Cerebellar cortex (tissue), 1 donor: ENCODE measurements at regions not wholly inside any gene's neighbourhood (a gene's known extent, or its start where the extent isn't known, plus 50 kb on each side); places are given as distances from the start of the nearest gene placed in this dataset.
A peak's percentile ranks its signal among the peaks of the same experiment; 100 is the strongest.

ENCODE experiments used
- DNase-seq: peaks from one replicate; pipeline ENCODE4 v3.0.0-alpha.2; 2015; ENCODE audit warnings: low spot score

DNA sequence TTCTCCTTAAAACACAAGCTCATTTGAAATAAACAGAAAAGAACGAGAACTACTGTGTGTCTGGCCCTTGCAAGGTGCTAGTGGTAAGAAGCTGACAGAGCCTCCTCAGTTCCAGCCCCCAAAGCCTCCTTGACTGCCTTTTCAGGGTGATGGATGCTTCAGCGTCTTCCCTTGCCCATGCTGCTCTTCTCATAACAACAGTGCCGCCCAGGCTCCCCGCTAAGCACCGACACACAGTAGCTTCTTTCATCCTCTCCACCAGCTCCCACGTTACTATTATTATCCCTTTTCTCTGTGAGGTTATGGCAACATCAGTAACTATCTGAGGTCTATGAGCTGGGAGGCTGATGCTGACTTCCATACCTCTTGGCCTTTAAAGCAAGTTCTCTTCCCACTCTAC lies 418.6 kb downstream of the TSN start:
- DNase-seq = no peak

- DNase-seq = no peak
Measured at GRCh38 chr2:122179492-122180165, 424.2 kb downstream of the TSN start.

GRCh38 chr2:122180972-122181371 lies 425.5 kb downstream of the TSN start:
- DNase-seq = no peak

DNA sequence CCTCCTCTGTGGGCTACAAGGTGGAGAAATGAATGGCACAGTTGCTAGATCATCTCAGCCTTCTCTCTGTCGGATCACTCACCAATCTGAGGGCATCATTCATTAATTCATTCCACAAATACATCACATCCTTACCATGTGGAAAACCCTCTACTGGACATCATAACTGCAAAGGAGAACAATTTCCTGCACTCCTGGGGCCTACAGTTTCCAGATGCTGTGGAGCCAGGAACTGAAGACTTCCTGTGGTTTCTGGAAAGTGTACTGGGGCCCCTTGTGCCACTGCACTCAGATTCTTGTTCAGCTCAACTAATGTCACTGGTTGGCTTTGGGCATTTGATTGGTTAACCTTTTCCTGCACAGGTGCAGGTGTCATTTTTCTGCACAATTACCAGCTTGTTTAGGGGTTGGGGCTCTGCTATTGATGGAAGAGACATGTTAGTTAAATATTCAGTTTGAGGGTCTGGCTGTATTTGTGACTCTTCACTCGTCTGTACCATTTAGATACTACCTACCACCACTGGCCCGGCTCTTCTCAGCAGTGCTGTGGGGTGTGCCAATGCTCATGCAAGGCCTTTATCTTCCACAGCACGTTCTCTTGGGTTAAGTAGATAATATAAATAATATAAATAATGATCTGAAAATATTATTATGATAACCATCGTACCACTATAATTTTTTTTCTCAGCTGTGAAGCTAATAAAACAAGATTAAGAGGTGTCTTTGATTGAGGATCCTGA lies 427.3 kb downstream of the TSN start:
- no peak for DNase-seq

DNA sequence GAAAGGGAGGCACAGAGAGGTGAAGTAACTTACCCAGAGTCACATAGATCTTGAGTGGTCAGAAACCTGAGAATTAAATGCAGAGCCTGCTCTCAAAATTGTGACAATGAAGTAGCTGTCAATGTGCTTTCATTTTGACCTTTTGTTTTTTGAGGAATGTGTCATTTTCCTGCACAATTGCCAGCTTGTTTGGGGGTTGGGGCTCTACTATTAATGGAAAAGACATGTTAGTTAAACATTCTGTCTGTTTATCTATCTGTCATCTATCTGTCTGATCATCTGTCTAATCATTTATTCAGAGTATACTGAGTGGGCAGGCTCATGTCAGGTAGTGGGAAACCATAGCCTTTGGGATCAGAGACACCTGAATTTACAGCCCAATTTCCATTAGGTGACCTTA lies 428.4 kb downstream of the TSN start:
- no peak for DNase-seq

GRCh38 chr2:122186761-122187222 lies 431.3 kb downstream of the TSN start:
- no peak for DNase-seq

- peak; percentile 14 for DNase-seq
Measured at GRCh38 chr2:122191331-122191730, 435.9 kb downstream of the TSN start.

DNA sequence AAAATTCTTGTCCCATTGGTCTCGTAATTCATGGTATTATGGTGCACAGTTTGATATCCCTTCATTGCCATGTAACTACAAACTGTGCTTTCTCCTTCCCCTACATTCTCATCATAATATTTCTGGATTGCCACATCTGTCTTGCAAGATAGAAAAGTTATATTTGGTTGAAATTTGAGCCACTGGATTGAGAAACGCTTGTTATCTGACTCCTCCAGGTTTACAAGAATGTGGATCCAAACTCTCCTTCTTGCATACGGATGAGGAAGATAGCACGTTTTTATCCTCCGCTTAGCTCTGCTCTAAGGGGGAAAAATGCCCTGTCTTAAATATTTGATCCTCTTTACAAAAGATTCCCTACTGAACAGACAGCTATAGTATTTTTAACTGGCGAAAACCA lies 438.2 kb downstream of the TSN start:
- no peak for DNase-seq

DNA sequence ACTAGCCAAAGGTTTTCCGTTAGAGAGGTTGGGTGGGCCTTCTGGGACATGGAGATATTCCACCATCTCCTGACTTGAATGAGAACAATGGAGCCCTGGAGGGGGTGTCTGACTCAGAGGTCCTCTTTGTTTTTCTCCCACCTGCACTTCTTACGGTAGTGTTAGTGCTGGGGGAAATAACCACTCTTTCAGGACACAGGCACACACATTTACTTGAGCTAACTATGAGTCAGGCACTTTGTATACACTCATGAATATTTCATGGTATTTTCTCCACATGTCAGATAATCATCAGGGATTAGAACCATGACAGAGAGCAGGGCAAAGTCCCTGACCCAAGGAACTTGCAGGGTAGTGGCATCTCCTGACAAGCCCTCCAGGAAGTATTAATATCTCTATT lies 439.1 kb downstream of the TSN start:
- DNase-seq = no peak

GRCh38 chr2:122203523-122203922 lies 448.1 kb downstream of the TSN start:
- no peak for DNase-seq

GRCh38 chr2:122205641-122206040 lies 450.2 kb downstream of the TSN start:
- DNase-seq = no peak

GRCh38 chr2:122206101-122206500 lies 450.6 kb downstream of the TSN start:
- DNase-seq = no peak

GRCh38 chr2:122209377-122209776 lies 453.9 kb downstream of the TSN start:
- no peak for DNase-seq

- DNase-seq = no peak
Measured at GRCh38 chr2:122210065-122210464, 454.6 kb downstream of the TSN start.

GRCh38 chr2:122210898-122211856 lies 455.7 kb downstream of the TSN start:
- no peak for DNase-seq

DNA sequence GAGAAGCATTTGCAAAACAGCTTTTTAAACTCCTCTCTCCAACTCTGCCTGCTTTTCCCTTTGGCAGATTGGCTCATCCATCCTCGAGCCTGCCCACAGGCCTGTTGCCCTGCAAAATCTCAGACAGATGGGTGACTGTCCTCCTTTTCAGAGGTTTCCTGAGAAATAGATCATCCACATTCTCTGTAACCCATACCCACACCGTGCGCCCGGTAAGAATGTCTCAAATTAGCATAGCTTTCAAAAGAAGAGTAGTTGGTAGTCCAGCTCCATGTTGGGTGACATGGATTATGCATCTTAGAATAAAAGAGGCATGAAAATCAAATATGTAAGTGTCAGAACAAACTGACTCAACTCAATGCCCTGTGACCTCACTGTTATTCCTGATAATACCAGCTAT lies 457.9 kb downstream of the TSN start:
- DNase-seq = no peak

- DNase-seq = no peak
Measured at GRCh38 chr2:122216071-122216470, 460.6 kb downstream of the TSN start.

DNA sequence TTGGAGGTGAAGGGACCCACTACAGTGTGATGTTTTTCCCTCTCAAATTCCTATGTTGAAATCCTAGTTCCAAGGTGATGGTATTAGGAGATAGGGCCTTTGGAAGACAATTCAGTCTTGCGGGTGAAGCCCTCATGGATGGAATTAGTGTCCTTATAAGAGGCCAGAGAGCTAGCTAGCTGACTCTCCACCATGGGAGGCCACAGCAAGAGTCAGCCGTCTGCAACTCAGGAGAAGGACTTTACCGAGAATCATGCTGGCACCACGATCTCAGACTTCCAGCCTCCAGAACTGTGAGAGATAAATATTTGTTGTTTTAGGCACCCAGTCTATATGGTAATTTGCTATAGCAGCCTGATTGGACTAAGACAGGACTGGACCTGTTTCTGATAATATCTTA lies 461.4 kb downstream of the TSN start:
- no peak for DNase-seq

DNA sequence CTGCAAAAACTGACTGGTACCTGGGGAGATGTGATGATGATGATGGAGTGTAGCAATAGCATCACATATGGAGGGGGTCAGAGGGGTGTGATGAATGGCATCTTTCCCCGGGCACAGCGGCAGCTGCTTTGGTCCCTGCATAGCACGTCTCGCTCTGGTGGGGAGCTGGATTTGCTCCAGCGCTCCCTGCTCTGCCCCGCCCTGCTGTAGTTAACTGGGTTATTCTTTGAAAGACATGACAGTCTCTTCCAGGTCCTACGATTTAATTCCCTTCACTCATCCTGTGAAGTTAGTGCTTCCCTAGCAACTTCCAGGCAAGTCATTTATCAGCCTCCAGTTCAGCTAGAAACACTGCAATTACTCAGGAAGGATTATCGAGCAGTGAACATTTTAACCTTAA lies 463.1 kb downstream of the TSN start:
- no peak for DNase-seq

- no peak for DNase-seq
Measured at GRCh38 chr2:122219504-122219903, 464.1 kb downstream of the TSN start.

DNA sequence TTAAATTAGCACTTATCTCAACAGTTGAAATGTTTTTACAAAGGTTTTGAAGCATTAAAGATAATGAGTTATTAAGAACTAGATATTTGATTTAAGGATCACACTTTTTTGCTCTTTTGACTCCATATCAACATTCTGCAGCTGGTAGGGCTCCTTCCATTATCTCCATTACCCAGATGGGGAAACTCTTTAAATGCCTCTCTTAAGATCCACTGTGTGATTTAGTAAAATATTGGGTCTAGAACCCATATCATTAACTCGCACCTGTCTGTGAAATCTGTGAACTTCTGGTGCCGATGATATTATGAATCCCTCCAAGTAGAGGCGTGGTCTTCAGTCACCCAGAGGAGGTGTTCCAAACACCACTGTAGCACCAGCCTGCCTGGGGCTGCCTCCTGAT lies 466.2 kb downstream of the TSN start:
- no peak for DNase-seq

GRCh38 chr2:122231296-122231695 lies 475.8 kb downstream of the TSN start:
- DNase-seq = no peak

DNA sequence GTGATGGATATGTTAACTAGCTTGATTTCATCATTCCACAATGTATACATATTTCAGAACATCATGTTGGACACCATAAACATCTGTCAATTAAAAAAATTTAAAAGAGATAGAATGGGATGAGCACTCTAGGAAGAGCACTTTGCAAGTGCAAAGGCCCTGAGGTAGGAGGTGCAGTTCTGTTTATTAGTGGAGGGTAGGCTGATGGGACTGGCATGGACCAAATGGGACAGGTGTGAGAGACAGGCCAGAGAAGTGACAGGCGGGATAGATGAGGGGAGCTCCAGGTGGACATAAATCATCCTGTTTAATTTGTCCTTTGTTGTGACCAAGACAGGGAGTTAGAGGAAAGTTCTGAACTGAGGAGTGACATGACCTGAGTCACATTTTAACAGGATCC lies 477.9 kb downstream of the TSN start:
- DNase-seq = no peak
